ENCODE measurements at regions not wholly inside any gene's neighbourhood (a gene's known extent, or its start where the extent isn't known, plus 50 kb on each side); places are given as distances from the start of the nearest gene placed in this dataset.

DNA sequence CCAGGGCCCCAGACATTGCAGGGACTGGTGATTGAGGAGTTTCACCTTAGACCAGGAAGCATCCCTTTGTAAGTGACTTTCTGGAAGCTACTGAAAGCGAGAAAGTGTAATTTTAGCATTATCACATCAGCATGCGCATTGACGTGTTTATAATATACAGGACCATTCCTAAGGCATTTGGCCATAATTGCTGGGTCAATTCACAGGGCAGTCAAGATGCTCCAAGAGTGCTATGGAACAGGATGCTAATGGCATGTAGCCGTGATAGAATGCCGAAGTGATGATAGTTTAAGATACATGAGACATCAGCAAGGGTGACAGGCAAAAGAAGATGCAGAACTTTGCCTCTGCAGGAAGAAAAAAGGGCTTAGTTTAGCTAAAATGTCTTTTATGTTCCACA lies 347.6 kb upstream of the NBEA start:
- no peak for FAIRE-seq
- no peak for DNase-seq (ENCODE audit: low spot score)

DNA sequence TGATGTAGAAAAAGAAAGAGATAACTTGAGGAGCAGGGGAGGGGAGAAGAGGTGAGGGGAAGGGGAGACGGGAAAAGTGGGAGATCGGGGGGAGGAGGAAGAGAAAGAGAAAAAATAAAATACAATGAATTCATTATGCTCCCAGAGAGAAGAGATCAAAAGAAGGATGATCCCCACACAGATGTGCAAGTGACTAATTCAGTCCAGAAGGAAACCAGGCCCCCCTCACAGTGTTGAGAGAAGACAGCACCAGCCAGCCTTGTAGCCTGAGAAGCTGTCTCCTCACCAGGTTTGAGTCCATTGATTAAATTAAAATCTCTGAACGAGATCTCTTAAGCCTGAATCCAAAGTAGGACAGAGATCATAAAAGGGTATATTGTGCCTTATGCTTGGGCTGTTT lies 333.7 kb upstream of the NBEA start:
- no peak for FAIRE-seq
- DNase-seq (ENCODE audit: low spot score): no peak

DNA sequence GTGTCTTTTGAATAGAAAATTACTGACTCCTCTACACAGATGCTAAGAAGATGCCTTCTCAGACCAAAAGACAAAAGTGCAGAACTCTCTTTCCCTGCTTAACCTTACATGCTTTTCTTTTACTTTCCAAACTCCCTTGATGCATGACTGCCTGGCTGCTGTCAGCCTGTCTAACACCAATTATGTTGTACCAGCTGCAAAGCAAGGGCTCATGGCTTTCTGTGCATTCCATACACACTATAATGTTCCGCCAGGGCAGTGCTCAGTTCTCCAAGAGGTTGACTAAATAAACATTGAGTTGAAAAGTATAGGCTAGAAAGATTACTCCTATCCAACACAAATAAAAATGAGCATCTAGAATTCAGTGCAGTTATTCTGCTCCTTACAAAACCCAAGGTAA lies 330.4 kb upstream of the NBEA start:
- DNase-seq (ENCODE audit: low spot score) (no peak), FAIRE-seq (no peak)

DNA sequence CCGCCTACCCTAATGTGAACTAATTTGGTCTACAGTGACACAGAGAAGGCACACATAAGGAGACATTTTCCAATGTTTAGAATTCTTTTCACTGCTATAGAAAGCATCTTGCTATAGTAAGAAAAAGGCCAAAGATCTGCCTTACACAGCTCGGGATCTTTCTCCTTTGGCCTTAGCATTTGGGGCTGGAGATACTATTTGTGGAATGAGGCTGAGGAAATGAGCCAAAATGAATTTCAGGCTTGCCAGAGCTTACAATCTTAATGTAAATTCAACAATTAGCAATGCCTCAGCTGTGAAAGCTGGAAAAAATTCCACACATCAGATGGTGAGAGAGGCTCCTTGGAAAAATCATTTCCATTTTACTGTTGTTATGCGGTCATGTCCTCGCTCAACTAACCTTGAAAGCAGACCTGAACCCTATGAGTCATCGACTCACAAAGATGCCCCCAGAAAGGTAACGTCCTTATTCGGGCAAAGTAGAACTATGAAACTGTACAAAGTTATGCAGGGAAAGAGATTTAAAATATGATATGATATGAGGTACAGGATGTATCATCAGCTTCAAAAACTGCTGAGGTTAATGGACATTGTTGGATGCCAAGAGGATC lies 324.5 kb upstream of the NBEA start:
- FAIRE-seq: no peak

DNA sequence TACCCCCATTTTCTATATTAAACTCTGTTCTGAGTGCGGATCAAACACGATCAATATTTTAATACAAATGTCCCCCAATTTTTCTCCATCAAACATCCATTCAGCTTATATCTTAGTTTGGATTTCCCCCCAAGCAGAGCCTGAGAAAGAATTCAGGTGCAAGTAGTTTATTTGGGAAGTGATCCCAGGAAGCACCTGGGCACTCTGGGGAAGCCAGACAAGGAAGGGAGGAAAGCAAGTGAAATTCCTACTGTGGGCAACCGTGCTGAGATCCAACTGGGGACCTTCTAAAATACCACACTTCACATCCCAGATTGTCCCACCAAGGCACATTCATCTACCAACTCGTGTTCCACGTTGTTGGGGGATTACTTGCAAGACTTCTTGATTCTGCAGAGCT lies 323.4 kb upstream of the NBEA start:
- FAIRE-seq (no peak), DNase-seq (ENCODE audit: low spot score) (no peak)

More for the DNA sequence above, 324.5 kb upstream of the NBEA start:
- DNase-seq (ENCODE audit: low spot score): no peak

DNA sequence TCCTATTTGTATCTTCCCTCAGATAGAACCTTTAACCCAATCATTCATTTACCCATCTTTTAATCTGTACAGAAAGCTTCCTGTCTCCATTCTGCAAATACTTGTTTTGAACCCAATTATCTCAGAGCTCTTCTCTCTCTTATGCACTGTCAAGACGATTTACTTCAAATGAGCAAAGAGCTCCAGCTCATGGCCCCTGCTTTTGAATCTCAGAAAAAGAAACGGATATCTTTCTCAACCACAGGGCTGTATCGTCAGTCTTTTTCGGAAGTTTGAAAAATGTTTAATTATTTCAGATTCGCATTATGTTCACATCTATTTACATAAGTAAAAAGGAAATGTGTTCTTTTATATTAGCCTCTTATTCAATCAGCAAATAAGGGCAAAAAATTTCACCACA lies 322.7 kb upstream of the NBEA start:
- FAIRE-seq: no peak
- no peak for DNase-seq (ENCODE audit: low spot score)

DNA sequence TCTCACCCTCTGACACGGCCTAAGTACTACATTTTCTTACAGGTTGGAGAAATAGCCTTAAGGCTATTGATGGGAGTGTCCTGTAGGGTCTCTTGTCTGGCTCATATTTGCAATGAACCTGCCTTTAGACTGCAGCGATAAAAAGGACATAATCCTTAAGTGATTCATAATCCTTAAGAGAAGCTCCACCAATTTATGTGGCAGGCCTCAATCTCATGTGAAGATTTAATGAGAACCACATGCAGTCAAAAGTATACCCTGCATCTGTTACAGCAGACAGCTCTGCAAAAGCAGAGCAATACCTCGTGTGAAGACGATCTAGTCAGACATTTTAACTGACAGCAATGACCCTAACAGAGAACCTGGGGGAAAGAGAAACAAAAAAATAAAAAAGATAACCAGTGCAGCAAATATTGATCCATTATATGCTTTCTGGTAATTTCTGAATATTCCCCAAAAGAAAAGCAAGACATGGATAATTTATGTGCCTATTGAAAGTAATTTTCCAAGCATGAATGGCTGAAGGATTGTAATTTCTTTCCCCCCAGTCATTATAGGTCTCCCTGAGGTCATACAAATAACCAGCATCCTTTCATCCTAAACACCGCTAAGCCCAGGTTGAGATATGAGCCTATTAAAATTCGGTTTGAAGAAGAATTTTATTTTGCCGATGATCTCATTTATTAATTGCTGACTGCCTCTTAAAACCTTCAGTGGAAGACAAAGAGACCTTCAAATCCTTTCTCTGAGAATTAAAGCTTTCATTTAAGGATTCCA lies 321.8 kb upstream of the NBEA start:
- DNase-seq (ENCODE audit: low spot score): no peak
- FAIRE-seq: no peak

DNA sequence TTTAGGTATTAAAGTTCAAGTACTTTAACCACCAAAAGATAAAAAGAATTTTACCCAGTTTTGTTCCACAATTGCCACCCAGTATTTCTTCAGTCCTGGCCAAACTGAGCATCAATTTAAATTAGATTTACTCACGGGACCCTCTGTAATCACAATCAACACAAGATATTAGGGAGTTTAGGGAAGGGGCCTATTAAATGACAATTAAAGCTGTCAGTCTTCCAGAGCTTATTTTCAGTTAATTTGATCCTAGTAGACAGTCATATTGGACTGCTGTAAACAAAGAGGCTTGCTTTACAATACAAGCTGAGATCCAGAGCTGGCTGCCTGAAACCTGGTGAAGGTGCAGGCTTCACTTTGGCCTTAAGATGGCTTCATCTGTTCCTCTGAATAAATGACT lies 321.2 kb upstream of the NBEA start:
- FAIRE-seq (no peak), DNase-seq (ENCODE audit: low spot score) (no peak)

DNA sequence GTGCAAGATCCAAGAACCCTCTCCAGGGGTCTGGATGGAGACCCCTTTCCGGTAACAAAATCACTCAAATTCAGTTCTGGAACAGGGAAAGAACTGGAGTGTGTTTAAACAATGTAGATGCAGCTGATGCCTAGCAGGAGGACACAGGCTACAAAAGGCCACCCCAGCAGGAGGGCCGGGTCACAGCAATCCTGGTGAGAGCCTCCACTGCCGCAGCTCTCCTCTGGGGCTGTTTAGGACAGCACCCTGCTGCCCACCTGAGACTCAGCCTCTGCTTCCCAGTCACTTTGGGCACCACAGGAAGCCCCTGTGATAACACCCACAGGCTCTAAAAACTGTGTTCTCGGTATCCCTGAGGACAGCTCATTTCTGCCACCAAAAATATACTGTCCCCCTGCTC lies 318.7 kb upstream of the NBEA start:
- no peak for DNase-seq (ENCODE audit: low spot score)
- no peak for FAIRE-seq

DNA sequence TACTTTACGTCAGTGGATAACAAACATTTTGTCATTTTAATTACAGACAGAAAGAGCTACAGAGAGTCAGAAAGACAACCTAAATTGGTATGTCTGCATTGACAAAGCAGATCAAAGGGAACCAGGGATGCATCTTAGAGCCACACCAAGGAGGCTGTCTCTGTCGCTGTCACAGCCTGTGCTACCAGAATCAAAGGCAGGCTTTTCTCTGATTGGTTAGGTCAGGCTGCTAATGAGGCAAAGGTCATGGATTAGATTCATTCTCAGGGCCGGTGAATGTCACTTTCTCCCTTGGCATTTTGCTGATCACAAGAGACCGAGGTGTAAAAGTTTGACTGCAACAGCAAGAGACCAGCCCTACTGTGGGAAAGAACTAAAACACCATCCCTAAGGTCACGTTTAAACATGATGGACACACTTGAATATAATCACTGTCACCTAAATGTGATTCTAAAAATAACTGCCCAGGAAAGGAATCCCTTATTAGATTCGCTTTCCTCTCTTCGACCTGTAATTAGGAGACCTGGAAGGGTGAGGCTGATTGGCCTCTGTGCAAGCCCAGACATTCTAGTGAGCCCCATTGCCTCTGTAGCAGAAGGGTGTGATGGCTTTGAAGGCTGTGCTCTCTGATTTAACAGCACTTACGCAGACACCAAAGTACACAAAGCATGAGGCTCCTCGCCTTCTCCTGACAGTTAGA lies 314.4 kb upstream of the NBEA start:
- no peak for FAIRE-seq
- no peak for DNase-seq (ENCODE audit: low spot score)

DNA sequence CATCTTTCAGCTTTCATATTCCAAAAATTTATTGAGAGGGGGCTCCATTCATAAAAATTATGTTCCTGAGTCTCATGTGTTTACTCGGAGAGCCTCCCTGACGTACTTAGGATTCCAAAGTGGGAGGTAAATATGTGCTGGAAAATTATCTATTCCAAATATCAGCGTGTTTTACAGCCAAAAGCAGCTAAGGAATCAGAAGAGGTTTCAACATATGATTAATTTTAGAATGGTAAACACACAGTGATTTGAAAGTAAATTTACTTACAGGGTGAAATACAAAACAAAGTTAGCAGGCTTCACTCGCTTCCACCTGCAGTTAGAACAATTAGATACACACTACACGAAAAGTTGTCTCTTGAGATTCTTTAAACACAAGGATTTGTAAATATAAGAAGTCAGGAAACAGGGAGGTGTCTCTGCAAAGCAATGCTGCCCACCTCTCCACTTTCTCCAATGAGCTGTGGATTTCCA lies 313.8 kb upstream of the NBEA start:
- no peak for DNase-seq (ENCODE audit: low spot score)
- FAIRE-seq: no peak

DNA sequence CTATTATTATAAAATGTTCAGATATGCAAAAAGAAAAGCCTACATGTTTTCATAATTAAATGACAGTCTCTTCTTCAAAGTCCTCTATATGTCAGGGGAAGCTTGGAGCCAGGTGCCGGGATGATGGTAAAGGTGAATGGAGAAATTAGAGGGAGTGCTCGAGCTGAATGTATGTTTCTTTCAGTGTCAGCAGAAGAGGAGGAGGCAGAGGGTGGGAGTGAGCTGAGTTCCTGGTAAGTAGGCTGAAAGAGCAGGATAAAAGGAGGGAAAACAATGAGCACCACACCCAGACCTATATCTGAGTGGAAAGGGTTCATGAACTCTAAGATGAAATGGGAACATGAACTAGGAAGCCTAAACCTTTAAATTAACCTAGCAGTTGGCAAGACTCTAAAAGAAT lies 307.6 kb upstream of the NBEA start:
- FAIRE-seq (no peak), DNase-seq (ENCODE audit: low spot score) (no peak)

DNA sequence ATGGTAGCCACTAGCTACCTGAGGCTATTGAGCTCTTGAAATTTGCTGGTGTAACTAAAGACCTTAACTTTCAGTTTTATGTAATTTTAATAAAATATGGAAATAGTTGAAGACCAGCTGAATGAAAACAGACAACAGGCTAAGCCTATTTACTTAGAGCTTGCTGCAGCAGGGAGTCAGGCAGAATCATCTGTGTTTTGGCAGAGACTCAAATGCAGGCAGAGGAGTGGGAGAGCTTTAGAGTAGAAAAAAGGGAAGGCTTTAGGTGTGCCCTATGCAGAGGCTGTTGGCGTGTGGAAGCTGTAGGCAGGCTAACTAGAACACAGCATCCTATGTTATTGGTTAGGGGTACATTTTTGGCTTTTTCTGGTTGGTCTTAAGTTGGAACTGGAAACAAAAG lies 304.9 kb upstream of the NBEA start:
- no peak for FAIRE-seq
- DNase-seq (ENCODE audit: low spot score): no peak

DNA sequence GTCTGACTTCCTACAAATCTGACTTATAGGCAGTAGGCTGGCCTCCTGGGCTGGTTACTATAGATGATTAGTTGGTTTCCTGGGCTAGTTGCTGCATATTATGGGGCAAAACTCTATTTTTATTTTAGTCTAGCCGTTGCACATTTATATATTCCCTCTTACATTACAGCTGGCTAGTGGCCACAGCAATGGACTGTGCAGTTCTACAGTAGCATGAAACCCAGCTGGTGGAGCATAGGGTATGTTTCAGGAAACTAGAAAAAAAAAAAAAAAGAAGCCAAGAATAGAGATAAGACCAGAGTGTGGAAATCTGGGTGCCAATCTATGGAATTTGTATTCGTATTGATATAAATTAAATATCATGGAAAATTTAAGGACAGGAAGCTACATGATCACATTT lies 304.4 kb upstream of the NBEA start:
- DNase-seq (ENCODE audit: low spot score) (no peak), FAIRE-seq (no peak)

DNA sequence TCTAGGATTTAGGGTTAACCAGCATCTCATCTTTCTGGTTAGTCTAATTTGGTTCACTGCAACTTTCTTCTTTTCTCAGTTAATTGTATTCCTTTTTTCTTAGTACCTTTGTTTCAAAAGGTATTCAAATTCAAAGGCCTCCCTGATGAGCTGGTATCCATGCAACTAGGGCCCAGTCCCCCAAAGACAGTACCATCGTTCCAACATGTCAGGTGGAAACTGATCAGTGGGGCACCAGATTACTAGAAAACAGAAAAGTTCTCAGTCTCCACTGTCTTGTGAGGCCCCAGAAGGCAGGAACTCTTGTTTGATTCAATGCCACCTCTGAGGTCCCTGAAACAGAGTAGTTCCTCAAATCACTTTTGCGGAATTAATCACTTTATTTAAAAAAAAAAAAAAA lies 303.2 kb upstream of the NBEA start:
- DNase-seq (ENCODE audit: low spot score): no peak
- FAIRE-seq: no peak

DNA sequence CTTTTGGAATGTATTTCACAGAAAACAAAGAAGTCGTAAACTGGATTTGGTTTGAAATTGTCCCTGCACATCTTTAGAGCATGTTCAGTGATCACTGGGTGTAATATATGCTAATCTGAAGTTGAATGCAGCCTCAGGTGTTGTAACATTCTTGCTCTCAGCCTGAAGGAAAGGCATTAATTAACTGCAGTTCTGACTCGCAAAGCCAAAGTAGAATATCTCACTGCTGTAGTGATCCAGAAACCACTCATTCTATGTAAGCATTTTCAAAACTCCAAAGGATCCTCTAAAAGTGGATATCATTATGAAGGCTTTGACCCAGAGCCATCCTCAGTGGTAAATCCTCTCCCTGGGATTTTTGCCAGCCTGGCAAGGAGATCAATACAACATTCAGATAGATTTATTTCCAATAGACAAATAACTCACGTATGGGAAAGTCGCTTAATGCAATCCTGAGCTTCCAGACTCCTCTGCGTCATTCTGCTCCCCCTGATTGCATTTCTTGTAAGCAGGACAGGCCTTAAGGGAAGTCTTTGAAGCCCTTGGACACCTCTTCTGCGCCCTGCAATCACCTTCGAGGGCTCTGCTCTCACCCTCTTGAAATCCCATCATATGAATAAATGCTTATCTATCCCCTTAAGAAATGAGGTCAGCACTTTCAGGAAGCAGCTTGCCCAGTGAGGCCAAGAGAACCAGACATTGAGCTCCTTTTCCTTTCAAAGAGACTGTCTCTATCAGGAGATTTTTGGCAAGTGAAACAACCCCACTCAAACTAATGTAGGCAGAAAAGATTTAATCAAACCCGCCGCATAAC lies 301.7 kb upstream of the NBEA start:
- FAIRE-seq (no peak), DNase-seq (ENCODE audit: low spot score) (no peak)

DNA sequence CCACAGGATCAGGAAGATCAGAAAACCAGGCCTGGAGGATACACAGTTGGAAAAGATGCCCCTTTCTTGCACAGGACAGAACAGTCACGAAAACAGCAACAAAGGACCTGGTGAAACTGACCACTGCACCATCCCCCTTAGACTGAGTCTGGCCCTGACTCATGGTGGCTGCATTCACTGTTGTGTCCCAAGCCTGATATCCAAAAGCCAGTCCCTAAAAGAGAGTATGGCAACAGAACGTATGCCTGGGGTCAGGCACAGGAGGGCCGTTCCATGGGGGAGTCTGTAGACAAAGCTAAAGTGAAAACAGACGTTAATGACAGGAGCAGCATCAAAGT lies 301.1 kb upstream of the NBEA start:
- FAIRE-seq (no peak), DNase-seq (ENCODE audit: low spot score) (no peak)

DNA sequence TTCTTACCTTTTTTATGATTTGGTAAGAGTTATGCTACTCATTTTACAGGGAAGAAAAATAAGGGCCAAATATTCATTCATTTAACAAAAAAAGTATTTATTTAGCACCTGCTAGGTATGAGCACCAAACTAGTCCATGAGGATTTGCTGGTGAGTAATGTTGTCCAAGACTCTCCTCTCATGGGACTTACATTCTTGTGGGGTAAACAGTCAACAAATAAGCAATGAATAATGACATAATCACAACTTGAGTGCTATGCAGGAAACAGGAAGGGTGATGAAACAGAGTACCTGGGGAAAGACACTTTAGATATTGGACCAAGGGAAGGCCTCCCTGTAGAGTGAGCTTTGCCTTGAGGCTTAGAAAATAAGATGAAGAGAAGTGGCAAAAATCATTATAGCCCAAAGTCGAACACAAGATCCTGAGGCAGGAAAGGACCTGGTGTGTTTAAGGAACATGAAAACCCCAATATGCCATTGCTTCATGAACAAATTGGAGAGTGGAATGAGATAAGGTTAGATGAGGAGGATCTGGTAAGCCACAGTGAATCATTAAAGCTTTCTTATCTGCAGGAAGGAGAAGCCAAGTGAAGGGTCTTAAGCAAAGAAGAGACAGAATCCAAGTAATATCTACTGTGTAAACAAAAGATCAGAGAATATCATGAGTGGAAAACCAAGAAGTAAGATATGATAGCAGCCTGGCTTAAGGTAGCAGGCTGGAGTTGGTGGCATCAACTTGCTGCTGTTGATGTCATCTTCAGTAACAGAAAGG lies 294.5 kb upstream of the NBEA start:
- no peak for DNase-seq (ENCODE audit: low spot score)
- FAIRE-seq: no peak

DNA sequence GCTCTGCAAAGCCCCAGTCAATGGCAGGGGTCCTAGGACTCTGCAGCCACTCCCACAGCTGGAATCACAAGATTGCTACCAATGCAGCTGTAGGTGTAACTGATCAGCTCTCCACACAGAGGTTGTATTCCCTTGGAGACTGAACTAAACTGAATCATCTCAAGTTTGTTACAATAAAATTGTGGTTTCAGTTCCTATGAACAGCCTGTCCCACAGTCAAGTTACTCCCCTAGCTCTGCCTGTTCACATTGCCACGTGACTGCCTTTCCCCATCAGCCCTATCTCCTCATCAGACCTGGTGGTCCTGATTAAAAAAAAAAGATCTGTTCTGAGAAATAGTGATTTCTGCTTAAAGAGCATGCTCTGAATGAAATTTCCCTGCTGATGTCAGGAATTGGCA lies 287.9 kb upstream of the NBEA start:
- FAIRE-seq (no peak), DNase-seq (ENCODE audit: low spot score) (no peak)

DNA sequence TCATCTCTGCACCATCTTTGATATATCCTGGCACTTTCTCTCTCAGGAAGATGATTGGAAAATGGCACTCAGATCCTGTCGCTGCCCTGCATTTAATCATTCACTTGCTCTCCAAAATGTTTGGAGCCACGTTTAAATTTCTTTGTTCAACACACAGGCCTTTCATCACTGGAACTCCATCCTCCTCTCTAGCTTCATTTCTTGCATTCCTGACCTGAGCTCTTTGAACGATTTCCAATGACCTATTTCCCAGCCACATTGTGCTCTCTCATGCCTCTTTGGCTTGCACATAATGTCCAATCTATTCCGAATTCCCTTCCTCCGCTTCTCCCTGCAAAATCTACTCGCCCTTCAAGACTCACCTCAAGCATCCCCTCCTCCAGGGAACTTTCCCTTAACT lies 287.4 kb upstream of the NBEA start:
- DNase-seq (ENCODE audit: low spot score) (no peak), FAIRE-seq (no peak)

DNA sequence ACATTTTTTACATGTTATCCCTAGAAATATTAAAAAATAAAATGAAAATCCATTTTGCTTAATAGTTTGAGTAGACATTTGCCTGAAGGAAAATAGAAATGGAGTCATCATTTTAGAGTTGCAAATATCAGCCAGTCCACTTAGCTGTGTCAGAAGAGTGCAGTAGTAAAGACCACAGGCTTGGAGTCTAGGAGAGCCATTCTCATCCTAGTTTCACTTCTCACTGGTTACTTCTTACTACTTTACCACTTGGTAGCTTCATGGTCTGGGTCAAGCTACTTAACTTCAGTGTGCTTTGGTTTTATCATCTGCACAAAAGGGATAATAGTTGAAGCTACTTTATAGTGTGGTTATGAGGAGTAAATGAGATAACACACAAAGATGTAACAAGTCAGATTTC lies 286.5 kb upstream of the NBEA start:
- no peak for FAIRE-seq

More for the DNA sequence above, 286.5 kb upstream of the NBEA start:
- no peak for DNase-seq (ENCODE audit: low spot score)
